Natural killer cell (primary cell): ENCODE measurements at regions not wholly inside any gene's neighbourhood (a gene's known extent, or its start where the extent isn't known, plus 50 kb on each side); places are given as distances from the start of the nearest gene placed in this dataset.

Experiments used
- ATAC-seq, 3 donors: fragments of 150-1000 bp in 2 of 3; fragments of 200-7000 bp in 1 of 3; cut with Tn5 transposase; 1 replicate in 1 of 3; 2 replicates in 2 of 3; pipeline ENCODE4 v1.10.0; 2021; ENCODE audit warnings: mild to moderate bottlenecking in 2 of 3, moderate library complexity in 2 of 3
- DNase-seq, 2 donors: peaks; one replicate each; pipeline versions ENCODE4 v3.0.0 to v3.0.0-alpha.2; 2013 to 2021; ENCODE audit warnings: mixed read lengths in 1 of 2
- H3K27ac ChIP-seq: one replicate; pipeline ENCODE4 v1.5.1; 2013; ENCODE audit warnings: mild to moderate bottlenecking, low read length
- H3K27me3 ChIP-seq: one replicate; pipeline ENCODE4 v1.6.1; 2013; ENCODE audit warnings: low read length; ENCODE audit not compliant: control insufficient read depth, insufficient read depth
- H3K36me3 ChIP-seq: one replicate; pipeline ENCODE4 v1.6.1; 2013; ENCODE audit warnings: low read length; ENCODE audit not compliant: control insufficient read depth, insufficient read depth
- H3K4me1 ChIP-seq: one replicate; pipeline ENCODE4 v1.6.1; 2013; ENCODE audit warnings: low read length; ENCODE audit not compliant: control insufficient read depth, insufficient read depth
- H3K4me3 ChIP-seq: one replicate; pipeline ENCODE4 v1.5.1; 2013; ENCODE audit warnings: low read length
- H3K9me3 ChIP-seq: one replicate; pipeline ENCODE4 v1.6.1; 2013; ENCODE audit warnings: low read length; ENCODE audit not compliant: control insufficient read depth, insufficient read depth
- H3K27ac Mint-ChIP-seq, 2 donors: one replicate each; pipeline ENCODE4 v1.8.0; 2022; ENCODE audit warnings: mild to moderate bottlenecking in 2 of 2, mixed read lengths in 2 of 2, moderate library complexity in 1 of 2
- H3K27me3 Mint-ChIP-seq, 2 donors: one replicate each; pipeline ENCODE4 v1.8.0; 2022; ENCODE audit warnings: low read depth in 2 of 2, mixed read lengths in 2 of 2
- H3K36me3 Mint-ChIP-seq: one replicate; pipeline ENCODE4 v1.8.0; 2022; ENCODE audit warnings: mixed read lengths
- H3K4me1 Mint-ChIP-seq, 2 donors: one replicate each; pipeline ENCODE4 v1.8.0; 2022; ENCODE audit warnings: mixed read lengths in 2 of 2
- H3K4me3 Mint-ChIP-seq: one replicate; pipeline ENCODE4 v1.8.0; 2022; ENCODE audit warnings: mild to moderate bottlenecking, moderate library complexity, mixed read lengths
- H3K9me3 Mint-ChIP-seq, 2 donors: one replicate each; pipeline ENCODE4 v1.8.0; 2022; ENCODE audit warnings: mixed read lengths in 2 of 2
- CTCF ChIP-seq: fragments of 200-600 bp; IDR thresholded peaks from one replicate; pipeline ENCODE4 v1.8.0; 2022; ENCODE audit warnings: antibody characterized with exemption
- WGBS: methylation state at CpG from one replicate; pipeline ENCODE4 v1.1.7; 2013; ENCODE audit warnings: missing lambda C conversion rate; ENCODE audit not compliant: insufficient coverage; 5-methylcytosine and 5-hydroxymethylcytosine counted together
- intact Hi-C: fragments of 100-400 bp; cut with micrococcal nuclease; formaldehyde crosslinking; loops from one replicate; pipeline ENCODE4 v1.14.2; 2022

DNA sequence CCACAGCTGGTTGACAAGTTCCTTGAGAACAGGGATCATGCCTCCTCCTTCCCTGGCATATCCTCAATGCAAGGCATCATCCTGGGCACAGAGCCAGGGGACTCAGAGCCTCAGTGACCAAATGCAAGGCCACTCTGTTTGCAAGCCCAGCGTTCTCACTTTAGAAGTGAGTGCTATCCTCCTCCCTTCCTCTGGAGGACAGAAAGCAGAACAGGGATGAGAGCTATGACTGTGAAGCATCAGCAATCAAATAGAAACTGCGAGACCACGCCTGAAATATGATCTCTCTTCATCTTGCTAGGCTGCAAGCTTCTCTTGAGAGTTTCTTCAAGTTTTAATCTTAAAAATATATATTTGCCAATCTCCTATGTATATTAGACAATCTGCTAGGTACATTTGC lies 119.8 kb downstream of the LRATD1 start:
- TF ChIP-seq CTCF, result no peak
- H3K4me3 ChIP-seq, result no peak overlapping the region
- no peak overlapping the region for H3K27ac ChIP-seq
- no peak overlapping the region for H3K27ac Mint-ChIP-seq
- no peaks in the 10 kb centered on the region for H3K4me1 Mint-ChIP-seq
- H3K9me3 ChIP-seq, result peaks cover 2% of the 10 kb centered on the region
- DNase-seq, result no peak
- peaks cover 2 to 4% of the 10 kb centered on the region in 2 donors for H3K9me3 Mint-ChIP-seq
- H3K36me3 ChIP-seq, result no peaks in the 10 kb centered on the region
- H3K4me1 ChIP-seq, result no peaks in the 10 kb centered on the region
- no peaks in the 10 kb centered on the region for H3K36me3 Mint-ChIP-seq
- H3K27me3 ChIP-seq, result no peaks in the 10 kb centered on the region
- intact Hi-C loops, result no loop called here
- 85% methylated on average over 3 of the region's 3 CpGs for WGBS
- H3K4me3 Mint-ChIP-seq, result no peak overlapping the region
- no peaks in the 10 kb centered on the region for H3K27me3 Mint-ChIP-seq
- no peak for ATAC-seq

DNA sequence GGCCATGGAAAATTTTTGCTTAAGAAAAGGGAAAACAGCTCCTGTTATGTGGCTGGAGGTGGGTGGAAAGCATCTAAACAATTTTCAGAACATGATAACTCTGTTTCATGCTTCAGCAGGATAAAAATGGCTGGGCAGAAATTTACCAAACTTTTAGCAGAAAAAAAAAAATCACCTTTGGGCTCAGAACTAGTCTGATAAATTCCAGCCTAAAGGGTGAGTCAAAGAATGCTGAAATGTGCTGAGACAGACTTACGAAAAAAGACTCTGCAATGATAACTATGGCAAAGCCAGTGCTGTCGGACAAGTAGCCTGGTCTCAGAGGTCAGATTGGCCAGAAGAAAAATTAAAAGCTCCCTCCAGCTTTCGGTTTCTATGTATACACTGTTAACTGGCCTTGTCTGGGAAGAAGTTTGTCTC lies 123.6 kb downstream of the LRATD1 start:
- DNase-seq, result no peak
- Histone ChIP-seq H3K4me3 (no peak overlapping the region), H3K4me1 (no peaks in the 10 kb centered on the region), H3K36me3 (no peaks in the 10 kb centered on the region), H3K9me3 (no peaks in the 10 kb centered on the region), H3K27ac (no peak overlapping the region), H3K27me3 (no peaks in the 10 kb centered on the region)
- intact Hi-C loops, result no loop called here
- 87% methylated on average over 3 of the region's 3 CpGs for WGBS
- Mint-ChIP-seq H3K4me1 (no peaks in the 10 kb centered on the region), H3K27me3 (no peaks in the 10 kb centered on the region), H3K27ac (no peak overlapping the region), H3K9me3 (peaks cover 0 to 5% of the 10 kb centered on the region in 2 donors), H3K4me3 (no peak overlapping the region), H3K36me3 (no peaks in the 10 kb centered on the region)
- no peak for TF ChIP-seq CTCF
- ATAC-seq, result no peak

DNA sequence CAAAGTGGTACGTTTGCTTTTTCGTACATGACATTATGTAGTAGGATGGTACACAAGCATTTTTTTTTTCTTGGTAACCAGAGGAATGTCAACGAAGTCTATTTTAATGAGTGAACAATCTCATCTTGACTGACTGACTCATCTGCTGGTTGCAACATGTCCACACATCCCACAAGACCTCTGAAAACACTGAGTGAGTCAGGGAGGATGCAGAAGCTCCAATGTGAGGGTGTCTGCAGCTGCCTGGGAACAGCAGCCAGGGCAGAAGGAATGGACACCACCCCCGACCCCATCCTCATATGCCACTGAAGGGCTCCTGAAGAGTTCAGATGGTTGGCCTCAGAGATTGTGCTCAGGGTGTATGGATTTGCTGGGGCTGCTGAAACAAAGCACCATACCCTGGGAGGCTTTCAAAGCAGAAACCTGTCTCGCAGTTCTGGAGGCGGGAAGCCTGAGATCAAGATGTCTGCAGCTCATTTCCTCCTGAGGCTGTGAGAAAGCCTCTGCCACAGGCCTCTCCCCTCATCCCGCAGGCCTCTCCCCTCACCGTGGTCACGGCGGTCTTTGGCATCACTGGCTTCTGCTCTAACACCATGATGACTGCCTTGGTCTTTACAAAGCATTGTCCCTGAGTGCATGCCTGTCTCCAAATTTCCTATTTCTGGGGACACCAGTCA lies 124.6 kb downstream of the LRATD1 start:
- H3K27ac ChIP-seq, result no peak overlapping the region
- Mint-ChIP-seq H3K4me1 (no peaks in the 10 kb centered on the region), H3K4me3 (no peak overlapping the region), H3K9me3 (peaks cover 0 to 5% of the 10 kb centered on the region in 2 donors), H3K36me3 (no peaks in the 10 kb centered on the region), H3K27me3 (no peaks in the 10 kb centered on the region), H3K27ac (no peak overlapping the region)
- WGBS, result 84% methylated on average over 10 of the region's 10 CpGs
- no peak for TF ChIP-seq CTCF
- no peaks in the 10 kb centered on the region for H3K4me1 ChIP-seq
- intact Hi-C loops, result no loop called here
- ATAC-seq (no peak), DNase-seq (no peak)
- no peaks in the 10 kb centered on the region for H3K9me3 ChIP-seq
- no peak overlapping the region for H3K4me3 ChIP-seq
- no peaks in the 10 kb centered on the region for H3K27me3 ChIP-seq
- no peaks in the 10 kb centered on the region for H3K36me3 ChIP-seq

GRCh38 chr2:14759082-14759481 lies 126.6 kb downstream of the LRATD1 start:
- no peak for ATAC-seq
- H3K27ac Mint-ChIP-seq, result no peak overlapping the region
- intact Hi-C loops, result no loop called here
- H3K9me3 Mint-ChIP-seq, result peaks cover 4 to 10% of the 10 kb centered on the region in 2 donors
- no peak overlapping the region for H3K4me3 Mint-ChIP-seq
- no peaks in the 10 kb centered on the region for H3K4me1 Mint-ChIP-seq
- H3K36me3 Mint-ChIP-seq, result no peaks in the 10 kb centered on the region
- Histone ChIP-seq H3K36me3 (no peaks in the 10 kb centered on the region), H3K9me3 (no peaks in the 10 kb centered on the region), H3K4me1 (no peaks in the 10 kb centered on the region), H3K4me3 (no peak overlapping the region), H3K27ac (no peak overlapping the region), H3K27me3 (no peaks in the 10 kb centered on the region)
- no peaks in the 10 kb centered on the region for H3K27me3 Mint-ChIP-seq
- DNase-seq, result no peak
- TF ChIP-seq CTCF, result no peak
- WGBS, result 86% methylated on average over 5 of the region's 5 CpGs
